MM.1S (cell line): ENCODE measurements at regions not wholly inside any gene's neighbourhood (a gene's known extent, or its start where the extent isn't known, plus 50 kb on each side); places are given as distances from the start of the nearest gene placed in this dataset.

Experiments used
- DNase-seq: peaks from one replicate; pipeline ENCODE4 v3.0.0-alpha.2; 2015
- H2AFZ ChIP-seq: fragments of 300-600 bp; sonication (generic); 2 replicates; pipeline ENCODE4 v1.6.0; 2016; ENCODE audit warnings: antibody characterized with exemption, low read length
- H3F3A ChIP-seq: fragments of 300-600 bp; sonication (generic); 2 replicates; pipeline ENCODE4 v1.6.1; 2016; ENCODE audit warnings: mild to moderate bottlenecking, antibody characterized with exemption, low read length, moderate library complexity, mixed read lengths; ENCODE audit not compliant: insufficient read depth
- H3K27ac ChIP-seq: fragments of 300-600 bp; sonication (generic); 2 replicates; pipeline ENCODE4 v1.5.1; 2016; ENCODE audit warnings: mild to moderate bottlenecking, low read length
- H3K27me3 ChIP-seq: fragments of 300-600 bp; sonication (generic); replicated peaks from 2 replicates; pipeline ENCODE4 v1.6.0; 2016; ENCODE audit warnings: low read length; ENCODE audit not compliant: insufficient read depth
- H3K36me3 ChIP-seq: fragments of 300-600 bp; sonication (generic); replicated peaks from 2 replicates; pipeline ENCODE4 v1.6.1; 2016; ENCODE audit warnings: mild to moderate bottlenecking, low read length, mixed read lengths; ENCODE audit not compliant: insufficient read depth
- H3K4me1 ChIP-seq: fragments of 300-600 bp; sonication (generic); 2 replicates; pipeline ENCODE4 v1.6.1; 2016; ENCODE audit warnings: low read length, mixed read lengths
- H3K4me2 ChIP-seq: fragments of 300-600 bp; sonication (generic); 2 replicates; pipeline ENCODE4 v1.6.0; 2016; ENCODE audit warnings: low read depth, low read length
- H3K4me3 ChIP-seq: fragments of 300-600 bp; sonication (generic); 2 replicates; pipeline ENCODE4 v1.5.1; 2016; ENCODE audit warnings: low read length, mixed read lengths
- H3K79me2 ChIP-seq: fragments of 300-600 bp; sonication (generic); 2 replicates; pipeline ENCODE4 v1.6.1; 2016; ENCODE audit warnings: mixed run types, low read length, mixed read lengths
- H3K9ac ChIP-seq: fragments of 300-600 bp; sonication (generic); 2 replicates; pipeline ENCODE4 v1.6.1; 2016; ENCODE audit warnings: low read length, mixed read lengths
- H3K9me2 ChIP-seq: fragments of 300-600 bp; sonication (generic); replicated peaks from 2 replicates; pipeline ENCODE4 v1.6.1; 2016; ENCODE audit warnings: mild to moderate bottlenecking, low read length, mixed read lengths; ENCODE audit not compliant: insufficient read depth
- H3K9me3 ChIP-seq: fragments of 300-600 bp; sonication (generic); replicated peaks from 2 replicates; pipeline ENCODE4 v1.6.1; 2016; ENCODE audit warnings: mild to moderate bottlenecking, low read length, mixed read lengths; ENCODE audit not compliant: insufficient read depth
- H4K20me1 ChIP-seq: fragments of 300-600 bp; sonication (generic); 2 replicates; pipeline ENCODE4 v1.6.1; 2016; ENCODE audit warnings: mild to moderate bottlenecking, low read length, moderate library complexity, mixed read lengths; ENCODE audit not compliant: insufficient read depth
- EZH2 ChIP-seq: fragments of 300-600 bp; sonication (generic); optimal IDR thresholded peaks from 2 replicates; pipeline ENCODE3; 2017; ENCODE audit warnings: low read depth, mild to moderate bottlenecking, antibody characterized with exemption, low read length, mixed read lengths
- EZH2phosphoT487 ChIP-seq: fragments of 300-600 bp; sonication (generic); IDR thresholded peaks from 2 replicates; pipeline ENCODE4 v1.6.1; 2018; ENCODE audit warnings: antibody characterized with exemption, low read length
- TF ChIP-seq, protein P1 (sequence below): fragments of 300-600 bp; sonication (generic); IDR thresholded peaks from 2 replicates; pipeline ENCODE4 v1.5.1; 2016; ENCODE audit warnings: antibody characterized with exemption, low read length, mixed read lengths

DNA sequence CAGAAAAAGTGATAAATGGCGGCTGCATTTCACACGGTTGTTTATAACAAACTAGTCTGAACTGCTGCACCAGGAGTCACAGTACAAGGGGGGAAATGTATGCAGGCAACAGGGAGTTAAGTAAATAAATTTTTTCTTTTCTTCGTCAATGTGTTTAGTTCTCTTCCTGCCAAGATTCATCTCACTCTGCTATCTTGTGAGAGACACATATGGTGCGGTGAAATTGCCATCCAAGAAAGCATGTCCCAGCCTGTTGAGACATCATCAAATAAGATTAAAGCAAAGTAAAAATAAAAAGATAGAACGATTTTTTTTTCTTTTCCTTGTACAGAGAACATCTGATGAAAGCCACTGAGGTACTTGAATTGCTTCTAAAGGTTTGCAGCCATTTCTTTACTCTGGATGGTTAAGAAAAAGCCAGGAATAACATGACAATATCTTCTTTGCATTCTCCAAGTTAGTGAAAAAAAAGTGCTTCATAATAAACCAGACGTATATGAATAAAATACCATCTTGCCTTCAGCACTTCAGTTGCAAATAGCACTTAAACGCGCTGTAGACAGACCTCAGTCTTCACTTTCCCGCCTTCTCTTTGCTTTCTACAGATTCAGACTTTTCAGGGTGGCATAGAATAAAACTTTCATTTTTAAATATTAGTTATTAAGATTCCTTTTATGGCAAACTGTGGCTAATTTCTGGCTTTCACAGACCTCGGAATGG is 506.2 kb upstream of the ZFHX3 start:
- Histone ChIP-seq H3K4me2 (no peak overlapping the region), H3K9me3 (no peaks in the 10 kb centered on the region), H3F3A (no peaks in the 10 kb centered on the region), H3K36me3 (no peaks in the 10 kb centered on the region), H4K20me1 (no peaks in the 10 kb centered on the region), H3K79me2 (no peaks in the 10 kb centered on the region), H3K4me3 (no peak overlapping the region), H2AFZ (no peak overlapping the region), H3K4me1 (no peaks in the 10 kb centered on the region), H3K27me3 (no peaks in the 10 kb centered on the region), H3K27ac (no peak overlapping the region), H3K9ac (no peak overlapping the region), H3K9me2 (no peaks in the 10 kb centered on the region)
- no peak for TF ChIP-seq EZH2
- no peak for TF ChIP-seq EZH2phosphoT487
- TF ChIP-seq, protein P1, sequence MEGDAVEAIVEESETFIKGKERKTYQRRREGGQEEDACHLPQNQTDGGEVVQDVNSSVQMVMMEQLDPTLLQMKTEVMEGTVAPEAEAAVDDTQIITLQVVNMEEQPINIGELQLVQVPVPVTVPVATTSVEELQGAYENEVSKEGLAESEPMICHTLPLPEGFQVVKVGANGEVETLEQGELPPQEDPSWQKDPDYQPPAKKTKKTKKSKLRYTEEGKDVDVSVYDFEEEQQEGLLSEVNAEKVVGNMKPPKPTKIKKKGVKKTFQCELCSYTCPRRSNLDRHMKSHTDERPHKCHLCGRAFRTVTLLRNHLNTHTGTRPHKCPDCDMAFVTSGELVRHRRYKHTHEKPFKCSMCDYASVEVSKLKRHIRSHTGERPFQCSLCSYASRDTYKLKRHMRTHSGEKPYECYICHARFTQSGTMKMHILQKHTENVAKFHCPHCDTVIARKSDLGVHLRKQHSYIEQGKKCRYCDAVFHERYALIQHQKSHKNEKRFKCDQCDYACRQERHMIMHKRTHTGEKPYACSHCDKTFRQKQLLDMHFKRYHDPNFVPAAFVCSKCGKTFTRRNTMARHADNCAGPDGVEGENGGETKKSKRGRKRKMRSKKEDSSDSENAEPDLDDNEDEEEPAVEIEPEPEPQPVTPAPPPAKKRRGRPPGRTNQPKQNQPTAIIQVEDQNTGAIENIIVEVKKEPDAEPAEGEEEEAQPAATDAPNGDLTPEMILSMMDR = no peak
- no peak for DNase-seq

DNA sequence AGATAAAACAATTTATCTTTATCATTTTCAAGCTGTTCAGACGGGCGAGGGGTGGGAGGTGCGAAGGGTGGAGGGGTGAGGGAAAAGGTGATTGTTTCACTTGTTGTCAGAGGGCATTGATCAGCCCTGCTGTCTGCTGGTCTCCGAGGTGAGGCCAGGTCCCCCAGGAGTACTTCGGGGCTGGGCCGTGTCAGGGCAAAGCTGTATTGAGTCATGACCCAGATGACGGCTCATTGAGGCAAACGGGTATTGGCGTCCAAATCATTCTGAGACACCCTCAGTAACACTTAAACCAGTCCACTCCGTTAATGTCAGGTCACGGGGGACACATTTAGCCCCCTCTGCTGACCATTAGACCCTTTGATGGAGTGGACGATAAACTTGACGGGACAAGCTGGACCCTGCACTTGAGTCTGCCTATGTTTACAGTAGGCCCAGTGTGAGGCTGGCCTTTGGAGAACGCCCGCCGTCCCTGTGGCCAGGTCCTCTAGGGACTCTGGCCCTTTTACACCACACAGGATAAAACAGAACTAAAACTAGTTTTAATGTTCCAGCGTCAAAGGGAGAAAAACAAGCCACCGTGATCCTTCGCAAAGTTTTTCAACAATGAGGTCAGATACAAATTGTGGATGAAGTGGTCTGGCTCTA is 502.2 kb upstream of the ZFHX3 start:
- no peaks in the 10 kb centered on the region for H3K4me1 ChIP-seq
- no peak overlapping the region for H3K4me2 ChIP-seq

DNA sequence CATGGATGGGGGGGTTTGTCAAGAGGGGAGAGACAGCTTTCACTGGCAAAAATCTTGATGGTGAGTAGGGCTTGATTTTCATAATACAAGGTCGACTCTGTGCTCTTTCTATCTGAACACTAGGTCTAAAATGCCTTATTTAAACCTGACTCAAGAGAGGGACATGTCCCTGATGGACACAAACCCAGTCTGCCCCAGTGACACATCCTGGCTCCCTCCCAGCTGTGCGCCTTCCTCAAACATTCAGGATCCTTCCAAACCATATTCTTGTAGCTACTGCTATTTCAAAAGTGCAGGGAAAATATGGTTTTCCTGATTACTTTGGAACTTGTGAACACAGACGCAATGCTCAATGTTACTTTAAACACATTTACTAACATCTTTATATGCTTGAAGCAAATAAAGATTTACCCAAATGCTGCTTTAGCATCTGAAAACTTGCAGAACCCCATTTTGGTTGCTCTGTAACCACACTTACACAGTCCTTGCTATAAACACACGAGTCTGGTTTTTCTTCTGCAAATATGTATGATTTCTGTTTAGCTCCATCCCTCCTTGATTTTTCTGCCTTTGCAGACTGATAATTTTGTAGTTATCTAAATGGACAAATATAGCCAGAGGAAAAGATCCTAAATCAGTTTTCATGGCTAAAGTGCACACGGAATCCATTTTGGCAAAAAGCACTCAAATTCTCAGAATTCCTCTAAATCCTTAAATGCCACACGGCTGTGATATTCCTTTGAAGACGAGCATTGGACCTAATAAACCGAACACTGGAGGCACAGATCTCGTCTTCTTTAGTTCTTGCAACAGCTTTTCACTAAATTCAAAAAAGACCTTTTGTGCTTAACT is 499.9 kb upstream of the ZFHX3 start:
- Histone ChIP-seq H3F3A (no peaks in the 10 kb centered on the region), H3K27ac (no peak overlapping the region), H3K36me3 (no peaks in the 10 kb centered on the region), H3K4me3 (no peak overlapping the region), H3K4me1 (no peaks in the 10 kb centered on the region), H4K20me1 (no peaks in the 10 kb centered on the region), H2AFZ (no peak overlapping the region), H3K9me3 (no peaks in the 10 kb centered on the region), H3K9ac (no peak overlapping the region), H3K4me2 (no peak overlapping the region), H3K9me2 (no peaks in the 10 kb centered on the region), H3K79me2 (no peaks in the 10 kb centered on the region), H3K27me3 (no peaks in the 10 kb centered on the region)
- TF ChIP-seq, protein P1 = no peak
- TF ChIP-seq EZH2phosphoT487 = no peak
- TF ChIP-seq EZH2 = no peak
- DNase-seq = no peak

More for the DNA sequence above, 502.2 kb upstream of the ZFHX3 start:
- H3K9me3 ChIP-seq = no peaks in the 10 kb centered on the region
- H2AFZ ChIP-seq = no peak overlapping the region
- H3K79me2 ChIP-seq = no peaks in the 10 kb centered on the region
- H3K36me3 ChIP-seq = no peaks in the 10 kb centered on the region
- TF ChIP-seq, protein P1 = no peak
- TF ChIP-seq EZH2 = no peak
- TF ChIP-seq EZH2phosphoT487 = no peak
- no peaks in the 10 kb centered on the region for H3K9me2 ChIP-seq
- no peaks in the 10 kb centered on the region for H4K20me1 ChIP-seq
- no peaks in the 10 kb centered on the region for H3K27me3 ChIP-seq
- H3K27ac ChIP-seq = no peak overlapping the region
- H3F3A ChIP-seq = no peaks in the 10 kb centered on the region
- H3K4me3 ChIP-seq = no peak overlapping the region
- H3K9ac ChIP-seq = no peak overlapping the region
- no peak for DNase-seq
